PC-9 (cell line): ENCODE measurements at regions not wholly inside any gene's neighbourhood (a gene's known extent, or its start where the extent isn't known, plus 50 kb on each side); places are given as distances from the start of the nearest gene placed in this dataset.

Source experiments
- BruUV-seq: library from RNA; stranded (reverse); fragments of 400-500 nt; replicated peaks from 2 replicates; lab custom pipeline; 2021; lab: Mats Ljungman, UMichigan
- CTCF ChIA-PET: fragments of 300-600 bp; sonication (Branson Sonifier 250); formaldehyde crosslinking; loops from one replicate; lab custom pipeline; 2022; ENCODE audit warnings: antibody characterized with exemption; lab: Charles Lee
- POLR2A ChIA-PET: fragments of 300-600 bp; sonication (Branson Sonifier 250); formaldehyde crosslinking; loops from one replicate; lab custom pipeline; 2022; ENCODE audit warnings: antibody characterized with exemption; ENCODE audit not compliant: unreplicated experiment; lab: Charles Lee
- DNase-seq, 2 experiments: peaks; one replicate each; pipeline versions ENCODE4 v3.0.0 to v3.0.0-alpha.2; 2015 to 2022; ENCODE audit warnings: mixed read lengths in 1 of 2
- H2AFZ ChIP-seq: fragments of 200-600 bp; sonication (generic); 2 replicates; pipeline ENCODE4 v1.8.1; 2017; ENCODE audit warnings: antibody characterized with exemption
- H3F3A ChIP-seq: fragments of 200-600 bp; sonication (generic); 2 replicates; pipeline ENCODE4 v1.8.1; 2017; ENCODE audit warnings: antibody characterized with exemption, mild to moderate bottlenecking, low read depth; ENCODE audit not compliant: insufficient read depth
- H3K27ac ChIP-seq: fragments of 200-600 bp; sonication (generic); 2 replicates; pipeline ENCODE4 v1.6.1; 2016; ENCODE audit warnings: mixed run types
- H3K27me3 ChIP-seq: fragments of 200-600 bp; sonication (generic); 2 replicates; pipeline ENCODE4 v1.6.1; 2016; ENCODE audit warnings: low read depth, mixed run types; ENCODE audit not compliant: insufficient read depth
- H3K36me3 ChIP-seq: fragments of 200-600 bp; sonication (generic); 2 replicates; pipeline ENCODE4 v1.6.1; 2016; ENCODE audit warnings: low read depth, mixed run types
- H3K4me1 ChIP-seq: fragments of 200-600 bp; sonication (generic); replicated peaks from 2 replicates; pipeline ENCODE4 v1.6.1; 2016; ENCODE audit warnings: mixed run types; ENCODE audit not compliant: insufficient read depth
- H3K4me2 ChIP-seq: fragments of 200-600 bp; sonication (generic); 2 replicates; pipeline ENCODE4 v1.6.1; 2017; ENCODE audit warnings: mixed run types
- H3K4me3 ChIP-seq: fragments of 200-600 bp; sonication (generic); 2 replicates; pipeline ENCODE4 v1.6.1; 2016; ENCODE audit warnings: mixed run types
- H3K79me2 ChIP-seq: fragments of 200-600 bp; sonication (generic); 2 replicates; pipeline ENCODE4 v1.6.1; 2017; ENCODE audit warnings: low read depth, mixed run types
- H3K9me2 ChIP-seq: fragments of 200-600 bp; sonication (generic); 2 replicates; pipeline ENCODE4 v1.8.1; 2017; ENCODE audit warnings: mild to moderate bottlenecking; ENCODE audit not compliant: insufficient read depth
- H3K9me3 ChIP-seq: fragments of 200-600 bp; sonication (generic); 2 replicates; pipeline ENCODE4 v1.8.1; 2016; ENCODE audit warnings: low read depth; ENCODE audit not compliant: insufficient read depth
- H4K20me1 ChIP-seq: fragments of 200-600 bp; sonication (generic); 2 replicates; pipeline ENCODE4 v1.8.1; 2017; ENCODE audit not compliant: insufficient read depth
- EZH2 ChIP-seq: fragments of 200-600 bp; sonication (generic); IDR thresholded peaks from 2 replicates; pipeline ENCODE4 v1.8.0; 2017; ENCODE audit warnings: antibody characterized with exemption, low read depth
- intact Hi-C: fragments of 100-400 bp; cut with micrococcal nuclease; formaldehyde crosslinking; loops from one replicate; pipeline ENCODE4 v1.10.0; 2022; ENCODE audit not compliant: unreplicated experiment
- TF ChIP-seq, protein P1 (sequence below): fragments of 200-600 bp; sonication (generic); conservative IDR thresholded peaks from 2 replicates; pipeline ENCODE4 v1.6.1; 2017; ENCODE audit warnings: mixed run types, antibody characterized with exemption, mild to moderate bottlenecking, moderate library complexity

DNA sequence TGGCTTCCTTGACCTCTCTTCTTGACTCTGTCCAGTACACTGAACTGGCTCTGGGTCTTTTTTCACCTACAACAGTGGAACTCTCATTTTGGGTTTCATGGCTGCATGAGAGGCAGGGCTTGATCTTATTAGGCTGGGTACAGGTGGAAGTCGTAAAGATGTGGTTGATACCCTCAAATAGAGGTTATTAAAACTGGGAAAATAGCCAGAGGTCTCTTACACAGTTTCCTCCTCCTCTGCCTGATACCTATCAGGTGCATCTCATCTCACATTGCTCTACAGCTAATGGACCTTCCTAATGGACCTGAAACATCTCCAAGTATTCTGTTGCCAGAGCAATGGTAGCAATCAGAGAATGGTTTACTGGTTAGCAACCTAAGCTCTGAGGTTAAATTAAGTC lies 231.8 kb downstream of the ETAA1 start:
- BruUV-seq = no TSS peak
- no peaks in the 10 kb centered on the region for H3K27me3 ChIP-seq
- no peaks in the 10 kb centered on the region for H3K4me1 ChIP-seq
- H3F3A ChIP-seq = no peaks in the 10 kb centered on the region
- no peak overlapping the region for H3K4me3 ChIP-seq
- no peaks in the 10 kb centered on the region for H3K9me3 ChIP-seq
- no peak overlapping the region for H3K27ac ChIP-seq
- TF ChIP-seq EZH2 = no peak
- TF ChIP-seq, protein P1, sequence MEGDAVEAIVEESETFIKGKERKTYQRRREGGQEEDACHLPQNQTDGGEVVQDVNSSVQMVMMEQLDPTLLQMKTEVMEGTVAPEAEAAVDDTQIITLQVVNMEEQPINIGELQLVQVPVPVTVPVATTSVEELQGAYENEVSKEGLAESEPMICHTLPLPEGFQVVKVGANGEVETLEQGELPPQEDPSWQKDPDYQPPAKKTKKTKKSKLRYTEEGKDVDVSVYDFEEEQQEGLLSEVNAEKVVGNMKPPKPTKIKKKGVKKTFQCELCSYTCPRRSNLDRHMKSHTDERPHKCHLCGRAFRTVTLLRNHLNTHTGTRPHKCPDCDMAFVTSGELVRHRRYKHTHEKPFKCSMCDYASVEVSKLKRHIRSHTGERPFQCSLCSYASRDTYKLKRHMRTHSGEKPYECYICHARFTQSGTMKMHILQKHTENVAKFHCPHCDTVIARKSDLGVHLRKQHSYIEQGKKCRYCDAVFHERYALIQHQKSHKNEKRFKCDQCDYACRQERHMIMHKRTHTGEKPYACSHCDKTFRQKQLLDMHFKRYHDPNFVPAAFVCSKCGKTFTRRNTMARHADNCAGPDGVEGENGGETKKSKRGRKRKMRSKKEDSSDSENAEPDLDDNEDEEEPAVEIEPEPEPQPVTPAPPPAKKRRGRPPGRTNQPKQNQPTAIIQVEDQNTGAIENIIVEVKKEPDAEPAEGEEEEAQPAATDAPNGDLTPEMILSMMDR = no peak
- ChIA-PET CTCF (no interaction called here), POLR2A (no interaction called here)
- DNase-seq = no peak
- H3K9me2 ChIP-seq = no peaks in the 10 kb centered on the region
- no peaks in the 10 kb centered on the region for H3K79me2 ChIP-seq
- intact Hi-C loops = no loop called here
- H3K36me3 ChIP-seq = no peaks in the 10 kb centered on the region
- H2AFZ ChIP-seq = no peak overlapping the region
- no peak overlapping the region for H3K4me2 ChIP-seq
- H4K20me1 ChIP-seq = no peaks in the 10 kb centered on the region

DNA sequence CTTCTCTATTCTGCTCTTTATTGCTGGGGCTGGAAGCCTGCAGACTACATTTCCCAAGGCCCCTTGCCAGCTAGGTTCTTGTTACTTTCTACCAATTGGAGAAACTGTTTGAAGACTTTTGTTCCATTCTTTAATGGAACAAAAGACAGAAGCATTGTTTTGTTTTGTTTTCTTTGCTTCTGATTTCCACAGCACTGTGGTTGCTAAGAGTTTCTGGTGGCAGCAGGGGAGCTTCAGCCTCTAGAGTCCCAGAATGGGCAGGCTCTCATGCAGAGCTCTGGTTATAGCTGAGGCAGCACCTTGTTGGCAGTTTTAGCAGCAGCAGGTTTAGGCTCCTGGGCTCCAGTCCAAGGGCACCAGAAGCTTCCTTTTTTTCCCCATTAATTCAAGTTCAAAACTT lies 234.3 kb downstream of the ETAA1 start:
- intact Hi-C loops = no loop called here
- Histone ChIP-seq H2AFZ (no peak overlapping the region), H3K4me3 (no peak overlapping the region), H3K9me3 (no peaks in the 10 kb centered on the region), H3K27me3 (peaks cover 5% of the 10 kb centered on the region; the same call in 1 of the 2 replicates), H3K79me2 (no peaks in the 10 kb centered on the region), H3K4me2 (no peak overlapping the region), H3K27ac (no peak overlapping the region), H3F3A (no peaks in the 10 kb centered on the region), H4K20me1 (no peaks in the 10 kb centered on the region), H3K4me1 (no peaks in the 10 kb centered on the region), H3K9me2 (no peaks in the 10 kb centered on the region), H3K36me3 (no peaks in the 10 kb centered on the region)
- no TSS peak for BruUV-seq
- ChIA-PET CTCF (no interaction called here), POLR2A (no interaction called here)
- TF ChIP-seq EZH2 = no peak
- TF ChIP-seq, protein P1 = no peak
- no peak for DNase-seq

DNA sequence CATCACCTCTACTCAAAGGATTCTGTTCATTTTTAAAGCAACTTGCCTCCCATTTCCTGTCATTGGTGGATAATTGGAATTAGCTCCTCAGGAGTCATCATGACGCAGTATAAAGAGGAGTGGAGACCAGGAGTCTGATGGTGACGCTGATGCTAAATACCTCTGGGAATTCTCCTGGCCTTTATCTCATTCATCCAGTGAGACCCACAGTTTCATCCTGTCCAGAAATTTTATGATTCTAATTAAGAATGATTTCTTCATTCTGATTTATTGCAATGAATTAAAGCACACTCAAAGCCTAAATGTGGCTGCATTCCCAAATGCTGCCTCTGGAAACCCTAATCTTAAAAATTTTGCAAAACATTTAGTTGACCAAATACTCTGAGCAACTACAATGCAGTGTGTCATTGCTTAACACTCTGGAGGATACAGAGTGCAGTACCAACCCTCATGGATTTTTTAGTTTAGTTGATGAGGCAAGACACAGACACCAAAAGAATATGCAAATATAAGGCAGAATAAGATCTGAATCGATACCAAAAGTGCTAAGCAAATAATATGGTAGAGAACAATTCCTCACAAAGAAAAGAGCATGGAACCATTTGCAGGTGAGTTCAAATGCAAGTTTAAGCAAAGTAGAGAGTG lies 236.2 kb downstream of the ETAA1 start:
- BruUV-seq = no TSS peak
- POLR2A ChIA-PET = no interaction called here
- Histone ChIP-seq H3K79me2 (no peaks in the 10 kb centered on the region), H3K4me2 (no peak overlapping the region), H3K36me3 (no peaks in the 10 kb centered on the region), H4K20me1 (no peaks in the 10 kb centered on the region), H3K9me2 (no peaks in the 10 kb centered on the region), H3K27ac (no peak overlapping the region), H3K4me1 (no peaks in the 10 kb centered on the region), H3K9me3 (no peaks in the 10 kb centered on the region), H3K4me3 (no peak overlapping the region), H2AFZ (no peak overlapping the region), H3F3A (no peaks in the 10 kb centered on the region), H3K27me3 (peaks cover 5% of the 10 kb centered on the region; the same call in 1 of the 2 replicates)
- CTCF ChIA-PET = no interaction called here
- TF ChIP-seq, protein P1 = no peak
- TF ChIP-seq EZH2 = no peak
- intact Hi-C loops = no loop called here
- no peak for DNase-seq
